Caco-2 (cell line): ENCODE measurements at regions not wholly inside any gene's neighbourhood (a gene's known extent, or its start where the extent isn't known, plus 50 kb on each side); places are given as distances from the start of the nearest gene placed in this dataset.
A peak's percentile ranks its signal among the peaks of the same experiment; 100 is the strongest.

ENCODE experiments used
- BruUV-seq: library from RNA; stranded (reverse); fragments of 400-500 nt; replicated peaks from 2 replicates; lab custom pipeline; 2021; lab: Mats Ljungman, UMichigan
- CTCF ChIA-PET: fragments of 300-600 bp; sonication (Branson Sonifier 250); formaldehyde crosslinking; loops from one replicate; lab custom pipeline; 2022; ENCODE audit warnings: antibody characterized with exemption; lab: Charles Lee
- POLR2A ChIA-PET: fragments of 300-600 bp; sonication (Branson Sonifier 250); formaldehyde crosslinking; loops from one replicate; lab custom pipeline; 2022; ENCODE audit warnings: antibody characterized with exemption; lab: Charles Lee
- DNase-seq, 2 experiments: peaks; one replicate each; pipeline versions ENCODE4 v3.0.0 to v3.0.0-alpha.2; 2020 to 2022
- H3K27me3 ChIP-seq: replicated peaks from 2 replicates; pipeline ENCODE4 v1.6.0; 2011; ENCODE audit warnings: low read length; ENCODE audit not compliant: control insufficient read depth, insufficient read depth
- H3K36me3 ChIP-seq: 2 replicates; pipeline ENCODE4 v1.5.1; 2011; ENCODE audit warnings: low read length; ENCODE audit not compliant: control insufficient read depth, insufficient read depth
- H3K4me1 ChIP-seq: fragments of 250-450 bp; sonication (Bioruptor Pico); 2 replicates; pipeline ENCODE4 v1.5.1; 2020; ENCODE audit warnings: mild to moderate bottlenecking
- H3K4me3 ChIP-seq: 2 replicates; pipeline ENCODE4 v1.5.1; 2011; ENCODE audit warnings: low read depth, mild to moderate bottlenecking, control low read depth, low read length
- H3K9me3 ChIP-seq: fragments of 250-450 bp; sonication (Bioruptor Pico); 2 replicates; pipeline ENCODE4 v1.5.1; 2020; ENCODE audit warnings: mild to moderate bottlenecking, moderate library complexity
- H3K27ac Mint-ChIP-seq: one replicate; pipeline ENCODE4 v1.8.0; 2022; ENCODE audit warnings: mixed read lengths; ENCODE audit not compliant: unreplicated experiment
- H3K27me3 Mint-ChIP-seq: one replicate; pipeline ENCODE4 v1.8.0; 2022; ENCODE audit warnings: mixed read lengths; ENCODE audit not compliant: insufficient read depth, unreplicated experiment
- H3K36me3 Mint-ChIP-seq: one replicate; pipeline ENCODE4 v1.8.0; 2022; ENCODE audit warnings: mild to moderate bottlenecking, mixed read lengths; ENCODE audit not compliant: insufficient read depth, unreplicated experiment
- H3K4me1 Mint-ChIP-seq: one replicate; pipeline ENCODE4 v1.8.0; 2022; ENCODE audit warnings: low read depth, mixed read lengths; ENCODE audit not compliant: unreplicated experiment
- H3K4me3 Mint-ChIP-seq: one replicate; pipeline ENCODE4 v1.8.0; 2022; ENCODE audit warnings: mild to moderate bottlenecking, moderate library complexity, mixed read lengths; ENCODE audit not compliant: unreplicated experiment
- H3K9me3 Mint-ChIP-seq: one replicate; pipeline ENCODE4 v1.8.0; 2022; ENCODE audit warnings: mixed read lengths; ENCODE audit not compliant: unreplicated experiment
- CTCF ChIP-seq, 2 experiments: fragments of 200-600 bp in 1 of 2; IDR thresholded peaks; 1 replicate in 1 of 2; 2 replicates in 1 of 2; pipeline versions ENCODE4 v1.5.1 to v1.8.0; 2011 to 2022; ENCODE audit warnings: antibody characterized with exemption in 1 of 2, control low read depth in 1 of 2, inconsistent platforms in 1 of 2, low read depth in 1 of 2, low read length in 1 of 2, mild to moderate bottlenecking in 1 of 2, moderate library complexity in 1 of 2; ENCODE audit not compliant: insufficient read depth in 1 of 2, severe bottlenecking in 1 of 2, unreplicated experiment in 1 of 2
- intact Hi-C: fragments of 100-400 bp; cut with micrococcal nuclease; formaldehyde crosslinking; loops from one replicate; pipeline ENCODE4 v1.10.0; 2022; ENCODE audit not compliant: unreplicated experiment

- peaks cover 28% of the 10 kb centered on the region for H3K4me1 Mint-ChIP-seq
- intact Hi-C loops = no loop called here
- TF ChIP-seq CTCF (IDR thresholded peaks at IDR 0.05; ENCODE audit: insufficient read depth in 1 of 2, low read depth in 1 of 2, low read length in 1 of 2, severe bottlenecking in 1 of 2, unreplicated experiment in 1 of 2) = no peak
- Histone ChIP-seq H3K4me3 (no peak overlapping the region), H3K27me3 (no peaks in the 10 kb centered on the region), H3K9me3 (no peaks in the 10 kb centered on the region), H3K36me3 (no peaks in the 10 kb centered on the region), H3K4me1 (peaks cover 43% of the 10 kb centered on the region)
- H3K9me3 Mint-ChIP-seq = peaks cover 16% of the 10 kb centered on the region
- H3K4me3 Mint-ChIP-seq = no peak overlapping the region
- no peaks in the 10 kb centered on the region for H3K36me3 Mint-ChIP-seq
- POLR2A ChIA-PET = no interaction called here
- no peak overlapping the region for H3K27ac Mint-ChIP-seq
- no TSS peak for BruUV-seq
- no peak for DNase-seq
- no peaks in the 10 kb centered on the region for H3K27me3 Mint-ChIP-seq
- CTCF ChIA-PET = no interaction called here
Observed at GRCh38 chr9:102844716-102845115, 150.4 kb upstream of the CYLC2 start.

GRCh38 chr9:102842423-102842822 is 152.7 kb upstream of the CYLC2 start:
- no peak for TF ChIP-seq CTCF (IDR thresholded peaks at IDR 0.05; ENCODE audit: insufficient read depth in 1 of 2, low read depth in 1 of 2, low read length in 1 of 2, severe bottlenecking in 1 of 2, unreplicated experiment in 1 of 2)
- Histone ChIP-seq H3K4me3 (no peak overlapping the region), H3K36me3 (no peaks in the 10 kb centered on the region), H3K4me1 (peaks cover 49% of the 10 kb centered on the region), H3K9me3 (no peaks in the 10 kb centered on the region), H3K27me3 (no peaks in the 10 kb centered on the region)
- peaks cover 17% of the 10 kb centered on the region for H3K9me3 Mint-ChIP-seq
- peak overlapping the region; percentile 64 for H3K4me3 Mint-ChIP-seq
- intact Hi-C loops = no loop called here
- no peak overlapping the region for H3K27ac Mint-ChIP-seq
- DNase-seq = no peak
- no peaks in the 10 kb centered on the region for H3K36me3 Mint-ChIP-seq
- no TSS peak for BruUV-seq
- peaks cover 28% of the 10 kb centered on the region for H3K4me1 Mint-ChIP-seq
- no peaks in the 10 kb centered on the region for H3K27me3 Mint-ChIP-seq
- CTCF ChIA-PET = no interaction called here
- POLR2A ChIA-PET = no interaction called here

- no peaks in the 10 kb centered on the region for H3K9me3 ChIP-seq
- ChIA-PET CTCF (no interaction called here), POLR2A (no interaction called here)
- no peak for TF ChIP-seq CTCF (IDR thresholded peaks at IDR 0.05; ENCODE audit: insufficient read depth in 1 of 2, low read depth in 1 of 2, low read length in 1 of 2, severe bottlenecking in 1 of 2, unreplicated experiment in 1 of 2)
- intact Hi-C loops = loop anchor here (1.0 kb wide), 1 partner anchor 26 kb away; no protein-coding TSS in a partner anchor
- no peaks in the 10 kb centered on the region for H3K27me3 ChIP-seq
- H3K4me1 Mint-ChIP-seq = peaks cover 28% of the 10 kb centered on the region
- BruUV-seq = no TSS peak
- H3K36me3 ChIP-seq = no peaks in the 10 kb centered on the region
- peak overlapping the region; percentile 48 for H3K27ac Mint-ChIP-seq
- peaks cover 49% of the 10 kb centered on the region for H3K4me1 ChIP-seq
- H3K36me3 Mint-ChIP-seq = no peaks in the 10 kb centered on the region
- peaks cover 17% of the 10 kb centered on the region for H3K9me3 Mint-ChIP-seq
- no peak overlapping the region for H3K4me3 ChIP-seq
- peak; percentile 71 to 86 for DNase-seq
- peak overlapping the region; percentile 64 for H3K4me3 Mint-ChIP-seq
- H3K27me3 Mint-ChIP-seq = no peaks in the 10 kb centered on the region
Observed at GRCh38 chr9:102841376-102841775, 153.8 kb upstream of the CYLC2 start.
